ENCODE measurements at regions not wholly inside any gene's neighbourhood (a gene's known extent, or its start where the extent isn't known, plus 50 kb on each side); places are given as distances from the start of the nearest gene placed in this dataset.

DNA sequence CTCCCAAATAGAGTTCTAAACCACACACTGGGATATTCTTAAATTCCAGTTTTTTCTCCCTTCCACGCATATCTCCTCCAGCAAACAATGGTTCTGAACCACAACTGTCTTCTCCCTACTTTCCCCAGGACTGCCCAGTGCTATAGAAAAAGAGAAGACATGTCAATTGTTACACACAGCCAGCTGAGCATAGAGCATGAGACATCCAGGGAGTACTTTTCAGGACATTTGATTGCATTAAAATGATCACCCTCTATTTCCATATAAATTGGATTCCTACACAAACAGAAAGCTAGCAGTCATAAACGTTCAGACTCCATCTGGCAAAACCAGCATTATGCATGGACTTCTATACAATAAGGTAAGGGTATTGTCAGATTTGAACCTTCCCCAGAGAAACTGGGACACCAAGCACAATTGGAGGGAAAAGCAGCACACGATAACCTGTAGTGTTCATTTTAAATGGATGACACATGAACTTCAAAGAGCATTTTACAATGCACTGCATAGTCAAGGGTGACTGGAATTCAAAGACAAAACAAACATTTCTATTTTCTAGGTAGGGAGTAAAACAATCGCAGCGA, 93.1 kb upstream of the HEY2 start:
- TF ChIP-seq, protein P1, sequence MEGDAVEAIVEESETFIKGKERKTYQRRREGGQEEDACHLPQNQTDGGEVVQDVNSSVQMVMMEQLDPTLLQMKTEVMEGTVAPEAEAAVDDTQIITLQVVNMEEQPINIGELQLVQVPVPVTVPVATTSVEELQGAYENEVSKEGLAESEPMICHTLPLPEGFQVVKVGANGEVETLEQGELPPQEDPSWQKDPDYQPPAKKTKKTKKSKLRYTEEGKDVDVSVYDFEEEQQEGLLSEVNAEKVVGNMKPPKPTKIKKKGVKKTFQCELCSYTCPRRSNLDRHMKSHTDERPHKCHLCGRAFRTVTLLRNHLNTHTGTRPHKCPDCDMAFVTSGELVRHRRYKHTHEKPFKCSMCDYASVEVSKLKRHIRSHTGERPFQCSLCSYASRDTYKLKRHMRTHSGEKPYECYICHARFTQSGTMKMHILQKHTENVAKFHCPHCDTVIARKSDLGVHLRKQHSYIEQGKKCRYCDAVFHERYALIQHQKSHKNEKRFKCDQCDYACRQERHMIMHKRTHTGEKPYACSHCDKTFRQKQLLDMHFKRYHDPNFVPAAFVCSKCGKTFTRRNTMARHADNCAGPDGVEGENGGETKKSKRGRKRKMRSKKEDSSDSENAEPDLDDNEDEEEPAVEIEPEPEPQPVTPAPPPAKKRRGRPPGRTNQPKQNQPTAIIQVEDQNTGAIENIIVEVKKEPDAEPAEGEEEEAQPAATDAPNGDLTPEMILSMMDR (conservative IDR thresholded peaks at IDR 0.05; ENCODE audit: low read depth in 2 of 2), result no peak
- TF ChIP-seq EZH2 (IDR thresholded peaks at IDR 0.05; ENCODE audit: low read depth, unreplicated experiment) (no peak), JUNB (IDR thresholded peaks at IDR 0.05; ENCODE audit: unreplicated experiment) (no peak), POLR2AphosphoS5 (IDR thresholded peaks at IDR 0.05; ENCODE audit: low read depth) (no peak), EZH2phosphoT487 (IDR thresholded peaks at IDR 0.05; ENCODE audit: unreplicated experiment) (no peak), CREB1 (CRISPR knock-in tag; IDR thresholded peaks at IDR 0.05; ENCODE audit: low read depth) (no peak)
- TF ChIP-seq, protein P2, sequence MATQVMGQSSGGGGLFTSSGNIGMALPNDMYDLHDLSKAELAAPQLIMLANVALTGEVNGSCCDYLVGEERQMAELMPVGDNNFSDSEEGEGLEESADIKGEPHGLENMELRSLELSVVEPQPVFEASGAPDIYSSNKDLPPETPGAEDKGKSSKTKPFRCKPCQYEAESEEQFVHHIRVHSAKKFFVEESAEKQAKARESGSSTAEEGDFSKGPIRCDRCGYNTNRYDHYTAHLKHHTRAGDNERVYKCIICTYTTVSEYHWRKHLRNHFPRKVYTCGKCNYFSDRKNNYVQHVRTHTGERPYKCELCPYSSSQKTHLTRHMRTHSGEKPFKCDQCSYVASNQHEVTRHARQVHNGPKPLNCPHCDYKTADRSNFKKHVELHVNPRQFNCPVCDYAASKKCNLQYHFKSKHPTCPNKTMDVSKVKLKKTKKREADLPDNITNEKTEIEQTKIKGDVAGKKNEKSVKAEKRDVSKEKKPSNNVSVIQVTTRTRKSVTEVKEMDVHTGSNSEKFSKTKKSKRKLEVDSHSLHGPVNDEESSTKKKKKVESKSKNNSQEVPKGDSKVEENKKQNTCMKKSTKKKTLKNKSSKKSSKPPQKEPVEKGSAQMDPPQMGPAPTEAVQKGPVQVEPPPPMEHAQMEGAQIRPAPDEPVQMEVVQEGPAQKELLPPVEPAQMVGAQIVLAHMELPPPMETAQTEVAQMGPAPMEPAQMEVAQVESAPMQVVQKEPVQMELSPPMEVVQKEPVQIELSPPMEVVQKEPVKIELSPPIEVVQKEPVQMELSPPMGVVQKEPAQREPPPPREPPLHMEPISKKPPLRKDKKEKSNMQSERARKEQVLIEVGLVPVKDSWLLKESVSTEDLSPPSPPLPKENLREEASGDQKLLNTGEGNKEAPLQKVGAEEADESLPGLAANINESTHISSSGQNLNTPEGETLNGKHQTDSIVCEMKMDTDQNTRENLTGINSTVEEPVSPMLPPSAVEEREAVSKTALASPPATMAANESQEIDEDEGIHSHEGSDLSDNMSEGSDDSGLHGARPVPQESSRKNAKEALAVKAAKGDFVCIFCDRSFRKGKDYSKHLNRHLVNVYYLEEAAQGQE (IDR thresholded peaks at IDR 0.05; ENCODE audit: unreplicated experiment), result no peak

Data from GM23338 (cell line).